ENCODE measurements at regions not wholly inside any gene's neighbourhood (a gene's known extent, or its start where the extent isn't known, plus 50 kb on each side); places are given as distances from the start of the nearest gene placed in this dataset.

DNA sequence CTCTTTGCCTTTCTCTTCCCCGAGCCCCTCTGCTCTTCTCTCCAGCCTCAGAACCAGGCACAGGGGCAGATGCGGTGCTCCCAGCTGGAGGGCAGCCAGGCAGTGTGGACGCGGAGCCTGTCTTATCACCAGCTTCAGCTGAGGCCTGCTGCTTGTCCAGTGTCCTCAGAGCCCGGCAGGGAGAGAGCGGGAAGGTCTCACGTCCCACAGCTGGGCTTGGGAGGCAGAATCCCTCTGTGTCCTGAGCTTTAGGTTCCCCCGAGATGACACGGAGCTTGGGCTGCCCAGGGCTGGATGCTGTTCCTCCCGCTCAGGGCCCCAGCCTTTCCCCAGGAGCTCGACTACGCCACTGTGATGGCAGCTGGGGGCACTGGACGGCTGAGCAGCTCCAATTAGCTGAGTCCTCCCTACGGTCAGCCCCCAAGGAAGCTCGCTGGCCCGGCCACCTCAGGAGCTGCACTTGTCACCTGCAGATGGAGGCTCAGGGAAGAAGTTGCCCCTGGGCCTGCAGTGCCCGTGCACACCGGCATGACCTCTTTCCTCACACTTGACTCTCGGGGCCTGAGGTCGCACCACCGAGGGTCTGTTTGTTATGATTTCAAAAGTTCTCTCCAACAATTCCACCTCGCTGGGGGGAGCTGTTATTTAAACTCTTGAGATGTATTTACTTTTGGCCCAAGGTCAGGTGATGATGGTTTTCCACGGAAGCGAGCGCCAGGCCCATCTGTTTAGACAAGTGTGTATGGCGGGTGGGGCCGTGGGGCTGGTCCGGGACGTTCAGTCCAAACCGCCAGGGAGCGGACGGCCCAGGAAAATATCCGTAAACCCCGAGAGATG, 127.3 kb downstream of the SIK1 start:
- Histone ChIP-seq H2AFZ (ENCODE audit: low read depth, low read length) (no peak overlapping the region), H3K79me2 (ENCODE audit: low read length) (no peaks in the 10 kb centered on the region), H4K20me1 (ENCODE audit: insufficient read depth, low read length) (no peaks in the 10 kb centered on the region), H3K36me3 (replicated peaks; ENCODE audit: low read depth, low read length) (peaks cover 6% of the 10 kb centered on the region), H3K27ac (ENCODE audit: low read length) (no peak overlapping the region), H3K9me3 (ENCODE audit: insufficient read depth, low read length) (no peaks in the 10 kb centered on the region), H3K4me1 (ENCODE audit: low read length) (peaks cover 40% of the 10 kb centered on the region), H3K4me2 (ENCODE audit: low read length) (no peak overlapping the region), H3K4me3 (ENCODE audit: low read length) (no peak overlapping the region), H3K9ac (ENCODE audit: low read length) (no peak overlapping the region), H3K27me3 (ENCODE audit: low read depth, low read length) (peaks cover 3% of the 10 kb centered on the region; the same call in 1 of the 2 replicates)
- TF ChIP-seq EZH2phosphoT487 (IDR thresholded peaks at IDR 0.05; ENCODE audit: low read depth) = no peak

DNA sequence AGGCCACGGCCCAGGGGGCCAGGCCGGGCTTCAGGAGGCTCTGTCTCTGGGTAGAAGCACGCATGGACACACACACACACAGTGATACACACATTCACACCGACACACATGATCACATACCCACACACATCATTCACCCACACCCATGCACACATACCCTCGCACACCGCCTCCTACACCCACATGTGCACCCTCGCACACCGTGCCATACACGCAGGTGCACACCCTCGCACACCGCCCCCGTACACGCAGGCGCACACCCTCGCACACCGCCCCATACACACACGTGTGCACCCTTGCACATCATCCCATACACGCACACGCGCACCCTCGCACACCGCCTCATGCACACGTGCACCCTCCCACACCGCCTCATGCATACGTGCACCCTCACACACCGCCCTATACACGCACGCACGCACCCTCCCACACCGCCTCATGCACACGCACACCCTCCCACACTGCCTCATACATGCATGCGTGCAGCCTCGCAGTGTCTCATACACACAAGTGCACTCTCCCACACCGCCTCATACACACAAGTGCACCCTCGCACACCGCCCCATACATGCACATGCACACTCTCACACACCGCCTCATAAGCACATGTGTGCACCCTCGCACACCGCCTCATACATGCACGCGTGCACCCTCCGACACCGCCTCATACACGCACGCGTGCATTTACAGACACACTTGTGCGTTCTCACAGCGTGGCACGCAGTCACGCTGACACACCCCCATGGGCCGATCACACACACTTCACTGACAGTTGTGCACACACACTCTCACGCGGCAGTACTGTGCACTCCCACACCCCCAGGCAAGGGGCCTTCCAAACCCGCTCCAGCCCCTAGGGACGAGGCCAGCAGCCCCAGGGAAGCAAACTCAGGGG, 128.1 kb downstream of the SIK1 start:
- TF ChIP-seq EZH2phosphoT487 (IDR thresholded peaks at IDR 0.05; ENCODE audit: low read depth) = no peak
- TF ChIP-seq, protein P1, sequence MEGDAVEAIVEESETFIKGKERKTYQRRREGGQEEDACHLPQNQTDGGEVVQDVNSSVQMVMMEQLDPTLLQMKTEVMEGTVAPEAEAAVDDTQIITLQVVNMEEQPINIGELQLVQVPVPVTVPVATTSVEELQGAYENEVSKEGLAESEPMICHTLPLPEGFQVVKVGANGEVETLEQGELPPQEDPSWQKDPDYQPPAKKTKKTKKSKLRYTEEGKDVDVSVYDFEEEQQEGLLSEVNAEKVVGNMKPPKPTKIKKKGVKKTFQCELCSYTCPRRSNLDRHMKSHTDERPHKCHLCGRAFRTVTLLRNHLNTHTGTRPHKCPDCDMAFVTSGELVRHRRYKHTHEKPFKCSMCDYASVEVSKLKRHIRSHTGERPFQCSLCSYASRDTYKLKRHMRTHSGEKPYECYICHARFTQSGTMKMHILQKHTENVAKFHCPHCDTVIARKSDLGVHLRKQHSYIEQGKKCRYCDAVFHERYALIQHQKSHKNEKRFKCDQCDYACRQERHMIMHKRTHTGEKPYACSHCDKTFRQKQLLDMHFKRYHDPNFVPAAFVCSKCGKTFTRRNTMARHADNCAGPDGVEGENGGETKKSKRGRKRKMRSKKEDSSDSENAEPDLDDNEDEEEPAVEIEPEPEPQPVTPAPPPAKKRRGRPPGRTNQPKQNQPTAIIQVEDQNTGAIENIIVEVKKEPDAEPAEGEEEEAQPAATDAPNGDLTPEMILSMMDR (IDR thresholded peaks at IDR 0.05; ENCODE audit: low read depth, low read length) = no peak
- Histone ChIP-seq H3K4me1 (ENCODE audit: low read length) (peaks cover 31% of the 10 kb centered on the region), H3K4me3 (ENCODE audit: low read length) (no peak overlapping the region), H3K36me3 (replicated peaks; ENCODE audit: low read depth, low read length) (peaks cover 3% of the 10 kb centered on the region), H3K79me2 (ENCODE audit: low read length) (no peaks in the 10 kb centered on the region), H3K27me3 (ENCODE audit: low read depth, low read length) (peaks cover 3% of the 10 kb centered on the region; the same call in 1 of the 2 replicates), H3K9ac (ENCODE audit: low read length) (no peak overlapping the region), H4K20me1 (ENCODE audit: insufficient read depth, low read length) (no peaks in the 10 kb centered on the region), H2AFZ (ENCODE audit: low read depth, low read length) (no peak overlapping the region), H3K4me2 (ENCODE audit: low read length) (no peak overlapping the region), H3K9me3 (ENCODE audit: insufficient read depth, low read length) (no peaks in the 10 kb centered on the region), H3K27ac (ENCODE audit: low read length) (no peak overlapping the region)

DNA sequence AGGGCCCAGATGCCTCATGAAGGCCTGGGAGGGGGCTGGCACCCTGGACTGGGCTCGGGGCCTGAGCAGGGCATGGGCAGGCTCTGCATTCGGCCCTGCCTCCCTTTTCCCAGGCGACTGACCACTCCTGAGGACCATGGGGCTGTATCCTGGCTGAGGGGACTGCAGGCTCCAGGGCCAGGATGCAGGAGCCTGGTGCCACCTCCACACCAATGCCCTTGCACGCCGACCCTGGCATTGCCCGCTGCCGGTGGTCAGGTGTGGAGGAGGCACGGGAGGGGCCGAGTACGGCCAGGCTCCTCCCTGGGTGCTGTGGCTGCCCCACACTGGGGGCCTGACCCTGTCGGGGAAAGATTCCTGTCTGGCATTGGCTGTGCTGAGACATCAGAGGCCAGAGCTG, 128.9 kb downstream of the SIK1 start:
- Histone ChIP-seq H4K20me1 (ENCODE audit: insufficient read depth, low read length) (no peaks in the 10 kb centered on the region), H3K4me1 (ENCODE audit: low read length) (peaks cover 23% of the 10 kb centered on the region), H3K27me3 (ENCODE audit: low read depth, low read length) (peaks cover 3% of the 10 kb centered on the region; the same call in 1 of the 2 replicates), H3K4me2 (ENCODE audit: low read length) (peak overlapping the region; percentile 46), H3K4me3 (ENCODE audit: low read length) (no peak overlapping the region), H3K36me3 (replicated peaks; ENCODE audit: low read depth, low read length) (peaks cover 3% of the 10 kb centered on the region), H3K9me3 (ENCODE audit: insufficient read depth, low read length) (no peaks in the 10 kb centered on the region), H3K9ac (ENCODE audit: low read length) (no peak overlapping the region), H2AFZ (ENCODE audit: low read depth, low read length) (no peak overlapping the region), H3K79me2 (ENCODE audit: low read length) (no peaks in the 10 kb centered on the region), H3K27ac (ENCODE audit: low read length) (no peak overlapping the region)
- no peak for TF ChIP-seq EZH2phosphoT487 (IDR thresholded peaks at IDR 0.05; ENCODE audit: low read depth)
- TF ChIP-seq, protein P1 (IDR thresholded peaks at IDR 0.05; ENCODE audit: low read depth, low read length) = no peak

DNA sequence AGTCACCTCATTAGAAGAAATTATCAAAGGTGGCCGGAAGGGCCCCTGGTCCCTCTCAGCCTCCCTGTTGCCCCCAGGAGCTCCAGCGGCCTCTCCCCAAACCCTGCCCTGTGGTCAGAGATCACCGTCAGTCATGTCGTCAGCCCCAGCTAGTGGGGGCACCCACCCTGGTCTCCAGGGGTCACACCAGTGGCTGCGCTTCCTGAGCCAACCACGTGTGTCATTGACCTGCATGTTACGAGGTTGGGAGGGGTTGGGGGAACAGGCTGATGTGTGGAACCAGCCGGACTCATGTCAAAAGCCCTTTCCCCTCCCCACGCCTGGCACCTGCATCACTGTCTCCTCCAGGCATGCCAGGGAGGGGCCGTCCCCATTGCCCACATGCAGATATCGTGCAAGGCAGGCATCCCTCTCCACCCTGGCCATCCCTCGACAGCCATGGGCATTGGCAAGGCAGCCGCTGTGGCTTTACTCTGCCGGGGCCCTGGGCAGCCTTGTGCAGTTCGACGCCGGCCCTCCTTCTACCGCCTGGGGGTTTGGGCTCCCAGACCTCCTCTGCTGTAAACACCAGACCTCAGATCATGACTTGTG, 128.7 kb downstream of the CRYAA start:
- H2AFZ ChIP-seq (ENCODE audit: low read depth, low read length) = no peak overlapping the region
- peak overlapping the region; percentile 46 for H3K4me2 ChIP-seq (ENCODE audit: low read length)
- H3K4me1 ChIP-seq (ENCODE audit: low read length) = peaks cover 22% of the 10 kb centered on the region
- H3K79me2 ChIP-seq (ENCODE audit: low read length) = no peaks in the 10 kb centered on the region
- H3K9ac ChIP-seq (ENCODE audit: low read length) = no peak overlapping the region
- H3K9me3 ChIP-seq (ENCODE audit: insufficient read depth, low read length) = no peaks in the 10 kb centered on the region
- H3K27me3 ChIP-seq (ENCODE audit: low read depth, low read length) = peaks cover 3% of the 10 kb centered on the region; the same call in 1 of the 2 replicates
- no peak overlapping the region for H3K27ac ChIP-seq (ENCODE audit: low read length)
- peaks cover 3% of the 10 kb centered on the region for H3K36me3 ChIP-seq (replicated peaks; ENCODE audit: low read depth, low read length)
- TF ChIP-seq, protein P1 (IDR thresholded peaks at IDR 0.05; ENCODE audit: low read depth, low read length) = no peak
- H4K20me1 ChIP-seq (ENCODE audit: insufficient read depth, low read length) = no peaks in the 10 kb centered on the region
- peak overlapping the region; percentile 3; the same call in 1 of the 2 replicates for H3K4me3 ChIP-seq (ENCODE audit: low read length)
